Neuronal stem cell (in vitro differentiated cells): ENCODE measurements at regions not wholly inside any gene's neighbourhood (a gene's known extent, or its start where the extent isn't known, plus 50 kb on each side); places are given as distances from the start of the nearest gene placed in this dataset.

Source experiments
- DNase-seq: peaks from one replicate; pipeline ENCODE4 v3.0.0-alpha.2; 2013; ENCODE audit warnings: low spot score
- H2AFZ ChIP-seq: one replicate; pipeline ENCODE4 v1.6.1; 2013; ENCODE audit warnings: mild to moderate bottlenecking, low read length, inconsistent platforms
- H2AK5ac ChIP-seq: 2 replicates; pipeline ENCODE4 v1.6.1; 2013; ENCODE audit warnings: low read depth, mild to moderate bottlenecking, inconsistent platforms, low read length, moderate library complexity, mixed read lengths
- H2BK120ac ChIP-seq: 2 replicates; pipeline ENCODE4 v1.6.1; 2013; ENCODE audit warnings: low read depth, mild to moderate bottlenecking, inconsistent platforms, low read length, moderate library complexity, mixed read lengths
- H2BK12ac ChIP-seq: one replicate; pipeline ENCODE4 v1.6.1; 2013; ENCODE audit warnings: low read length, inconsistent platforms
- H2BK15ac ChIP-seq: 2 replicates; pipeline ENCODE4 v1.6.1; 2013; ENCODE audit warnings: mild to moderate bottlenecking, low read length, inconsistent platforms, mixed read lengths
- H2BK5ac ChIP-seq: one replicate; pipeline ENCODE4 v1.6.1; 2013; ENCODE audit warnings: inconsistent platforms, mild to moderate bottlenecking, low read length, moderate library complexity
- H3K14ac ChIP-seq: one replicate; pipeline ENCODE4 v1.6.1; 2013; ENCODE audit warnings: low read length, inconsistent platforms
- H3K18ac ChIP-seq: 2 replicates; pipeline ENCODE4 v1.6.1; 2013; ENCODE audit warnings: low read length, inconsistent platforms
- H3K23ac ChIP-seq: 2 replicates; pipeline ENCODE4 v1.6.1; 2013; ENCODE audit warnings: low read depth, mild to moderate bottlenecking, mixed read lengths, low read length, inconsistent platforms; ENCODE audit not compliant: poor library complexity
- H3K27ac ChIP-seq: replicated peaks from 3 replicates; pipeline ENCODE4 v1.5.1; 2013; ENCODE audit warnings: low read length, inconsistent platforms
- H3K27me3 ChIP-seq, 3 experiments: 2 replicates each; pipeline ENCODE4 v1.6.1; 2013; ENCODE audit warnings: low read length in 3 of 3, mild to moderate bottlenecking in 2 of 3, inconsistent platforms in 1 of 3, low read depth in 1 of 3, mixed read lengths in 1 of 3, moderate library complexity in 1 of 3; ENCODE audit not compliant: control insufficient read depth in 3 of 3, insufficient read depth in 3 of 3
- H3K36me3 ChIP-seq, 2 donors: replicated peaks in 1 of 2; 2 replicates each; pipeline ENCODE4 v1.6.1; 2013; ENCODE audit warnings: low read length in 2 of 2; ENCODE audit not compliant: control insufficient read depth in 2 of 2, insufficient read depth in 2 of 2
- H3K4ac ChIP-seq: 2 replicates; pipeline ENCODE4 v1.6.1; 2013; ENCODE audit warnings: inconsistent platforms, mild to moderate bottlenecking, low read length, moderate library complexity
- H3K4me1 ChIP-seq, 2 donors: 1 replicate in 1 of 2; 2 replicates in 1 of 2; pipeline ENCODE4 v1.6.1; 2013; ENCODE audit warnings: low read length in 2 of 2, low read depth in 1 of 2; ENCODE audit not compliant: control insufficient read depth in 2 of 2, insufficient read depth in 1 of 2
- H3K4me2 ChIP-seq: one replicate; pipeline ENCODE4 v1.6.1; 2013; ENCODE audit warnings: mild to moderate bottlenecking, low read length, inconsistent platforms; ENCODE audit not compliant: insufficient read depth, poor library complexity, severe bottlenecking
- H3K4me3 ChIP-seq, 2 donors: 2 replicates each; pipeline ENCODE4 v1.5.1; 2013; ENCODE audit warnings: low read length in 2 of 2, mild to moderate bottlenecking in 2 of 2, inconsistent platforms in 1 of 2, moderate library complexity in 1 of 2
- H3K79me1 ChIP-seq: one replicate; pipeline ENCODE4 v1.6.1; 2013; ENCODE audit warnings: low read depth, mild to moderate bottlenecking, inconsistent platforms, low read length, moderate library complexity
- H3K9ac ChIP-seq: one replicate; pipeline ENCODE4 v1.6.1; 2013; ENCODE audit warnings: mild to moderate bottlenecking, low read depth, low read length, inconsistent platforms; ENCODE audit not compliant: poor library complexity
- H3K9me3 ChIP-seq, 2 donors: replicated peaks in 1 of 2; 2 replicates each; pipeline versions ENCODE3 to v1.6.1; 2013; ENCODE audit warnings: low read length in 2 of 2, mild to moderate bottlenecking in 2 of 2, inconsistent platforms in 1 of 2, low read depth in 1 of 2, mixed read lengths in 1 of 2, moderate library complexity in 1 of 2; ENCODE audit not compliant: control insufficient read depth in 2 of 2, insufficient read depth in 1 of 2
- H4K8ac ChIP-seq: one replicate; pipeline ENCODE4 v1.6.1; 2013; ENCODE audit warnings: low read depth, mild to moderate bottlenecking, inconsistent platforms, low read length, moderate library complexity
- H4K91ac ChIP-seq: one replicate; pipeline ENCODE4 v1.6.1; 2013; ENCODE audit warnings: low read length, low read depth, mild to moderate bottlenecking, inconsistent platforms; ENCODE audit not compliant: poor library complexity
- WGBS, 2 donors: extraction: QIAGEN DNeasy Blood & Tissue Kit; methylation state at CpG; one replicate each; pipeline ENCODE4 v1.1.7; 2013; ENCODE audit warnings: missing lambda C conversion rate in 2 of 2, mixed read lengths in 1 of 2; ENCODE audit not compliant: insufficient read length in 2 of 2, insufficient replicate concordance in 1 of 2; ENCODE audit errors: extremely low coverage in 2 of 2; 5-methylcytosine and 5-hydroxymethylcytosine counted together

GRCh38 chr14:86464341-86464740, 934.4 kb downstream of the FLRT2 start:
- H4K8ac ChIP-seq: no peak overlapping the region
- no peak overlapping the region for H3K4me3 ChIP-seq
- H3K14ac ChIP-seq: no peak overlapping the region
- no peak overlapping the region for H3K4ac ChIP-seq
- H3K4me2 ChIP-seq: no peak overlapping the region
- no peak overlapping the region for H3K23ac ChIP-seq
- no peaks in the 10 kb centered on the region for H3K9me3 ChIP-seq
- no peaks in the 10 kb centered on the region for H3K36me3 ChIP-seq
- no peak overlapping the region for H4K91ac ChIP-seq
- no peak overlapping the region for H3K27ac ChIP-seq
- no peaks in the 10 kb centered on the region for H3K79me1 ChIP-seq
- no peak overlapping the region for H2BK5ac ChIP-seq
- H2AK5ac ChIP-seq: no peak overlapping the region
- H3K27me3 ChIP-seq: no peaks in the 10 kb centered on the region
- no peaks in the 10 kb centered on the region for H3K4me1 ChIP-seq
- no peak overlapping the region for H2BK12ac ChIP-seq
- H2BK15ac ChIP-seq: no peak overlapping the region
- H2BK120ac ChIP-seq: no peak overlapping the region
- H3K9ac ChIP-seq: no peak overlapping the region
- DNase-seq: no peak
- no peak overlapping the region for H3K18ac ChIP-seq
- no peak overlapping the region for H2AFZ ChIP-seq
- no CpG with 5 or more reads among the region's 5 CpGs for WGBS, 2 donors

GRCh38 chr14:86462193-86462753, 932.3 kb downstream of the FLRT2 start:
- H2BK15ac ChIP-seq: no peak overlapping the region
- no peak overlapping the region for H2AFZ ChIP-seq
- H2BK12ac ChIP-seq: no peak overlapping the region
- no peak overlapping the region for H3K23ac ChIP-seq
- H4K8ac ChIP-seq: no peak overlapping the region
- no peak overlapping the region for H3K27ac ChIP-seq
- H2BK5ac ChIP-seq: no peak overlapping the region
- no peak overlapping the region for H3K14ac ChIP-seq
- no peaks in the 10 kb centered on the region for H3K79me1 ChIP-seq
- no peaks in the 10 kb centered on the region for H3K9me3 ChIP-seq
- no peak overlapping the region for H3K4ac ChIP-seq
- no peaks in the 10 kb centered on the region for H3K27me3 ChIP-seq
- H3K36me3 ChIP-seq: no peaks in the 10 kb centered on the region
- no peak for DNase-seq
- no CpG with 5 or more reads among the region's 1 CpG for WGBS, 2 donors
- H3K18ac ChIP-seq: no peak overlapping the region
- H4K91ac ChIP-seq: no peak overlapping the region
- no peak overlapping the region for H3K4me2 ChIP-seq
- no peaks in the 10 kb centered on the region for H3K4me1 ChIP-seq
- no peak overlapping the region for H2AK5ac ChIP-seq
- H3K4me3 ChIP-seq: no peak overlapping the region
- H2BK120ac ChIP-seq: no peak overlapping the region
- H3K9ac ChIP-seq: no peak overlapping the region

- no CpG with 5 or more reads among the region's 2 CpGs for WGBS, 2 donors
- no peak overlapping the region for H4K91ac ChIP-seq
These were observed 927.7 kb downstream of the FLRT2 start for GRCh38 chr14:86457481-86458135.

GRCh38 chr14:86450085-86450484, 920.1 kb downstream of the FLRT2 start:
- no peak overlapping the region for H2BK15ac ChIP-seq
- H3K4me3 ChIP-seq: no peak overlapping the region
- no peak overlapping the region for H3K27ac ChIP-seq
- H2BK12ac ChIP-seq: no peak overlapping the region
- no peak overlapping the region for H2AK5ac ChIP-seq
- no peak overlapping the region for H2BK120ac ChIP-seq
- H3K14ac ChIP-seq: no peak overlapping the region
- no peak overlapping the region for H2AFZ ChIP-seq
- H3K18ac ChIP-seq: no peak overlapping the region
- no peak overlapping the region for H3K4ac ChIP-seq
- no peaks in the 10 kb centered on the region for H3K9me3 ChIP-seq
- no peak overlapping the region for H3K23ac ChIP-seq
- no peaks in the 10 kb centered on the region for H3K36me3 ChIP-seq
- no peak overlapping the region for H3K9ac ChIP-seq
- H3K27me3 ChIP-seq: no peaks in the 10 kb centered on the region
- no peak overlapping the region for H4K8ac ChIP-seq
- no peaks in the 10 kb centered on the region for H3K79me1 ChIP-seq
- no peaks in the 10 kb centered on the region for H3K4me1 ChIP-seq
- H3K4me2 ChIP-seq: no peak overlapping the region
- no CpG with 5 or more reads among the region's 1 CpG for WGBS, 2 donors
- H2BK5ac ChIP-seq: no peak overlapping the region
- H4K91ac ChIP-seq: no peak overlapping the region
- no peak for DNase-seq

More at GRCh38 chr14:86457481-86458135, 927.7 kb downstream of the FLRT2 start:
- H2AK5ac ChIP-seq: no peak overlapping the region
- H3K4ac ChIP-seq: no peak overlapping the region
- no peak overlapping the region for H3K4me3 ChIP-seq
- no peak overlapping the region for H2BK15ac ChIP-seq
- no peak overlapping the region for H3K4me2 ChIP-seq
- H3K36me3 ChIP-seq: no peaks in the 10 kb centered on the region
- no peaks in the 10 kb centered on the region for H3K27me3 ChIP-seq
- H3K27ac ChIP-seq: no peak overlapping the region
- no peak overlapping the region for H2BK120ac ChIP-seq
- H3K9me3 ChIP-seq: no peaks in the 10 kb centered on the region
- no peak overlapping the region for H2BK12ac ChIP-seq
- no peak overlapping the region for H3K23ac ChIP-seq
- H3K18ac ChIP-seq: no peak overlapping the region
- no peaks in the 10 kb centered on the region for H3K4me1 ChIP-seq
- H3K79me1 ChIP-seq: no peaks in the 10 kb centered on the region
- H4K8ac ChIP-seq: no peak overlapping the region
- H2AFZ ChIP-seq: no peak overlapping the region
- no peak overlapping the region for H3K9ac ChIP-seq
- no peak overlapping the region for H2BK5ac ChIP-seq
- DNase-seq: no peak
- H3K14ac ChIP-seq: no peak overlapping the region
